ENCODE measurements at regions not wholly inside any gene's neighbourhood (a gene's known extent, or its start where the extent isn't known, plus 50 kb on each side); places are given as distances from the start of the nearest gene placed in this dataset.

- TF ChIP-seq CTCF (conservative IDR thresholded peaks at IDR 0.05): no peak
- no peak for TF ChIP-seq ZFX (IDR thresholded peaks at IDR 0.05)
These were observed 227.1 kb upstream of the ZFHX3 start for GRCh38 chr16:73275024-73275423.

Measured in C4-2B (cell line).